D721Med (cell line): ENCODE measurements at regions not wholly inside any gene's neighbourhood (a gene's known extent, or its start where the extent isn't known, plus 50 kb on each side); places are given as distances from the start of the nearest gene placed in this dataset.
A peak's percentile ranks its signal among the peaks of the same experiment; 100 is the strongest.

Source experiments
- DNase-seq: peaks from one replicate; pipeline ENCODE4 v3.0.0; 2011; ENCODE audit warnings: low spot score; ENCODE audit not compliant: insufficient read length
- FAIRE-seq: peaks from 2 replicates; lab custom pipeline; 2011; peaks lifted over from hg19 to GRCh38; lab: Jason Lieb, UNC
- CTCF ChIP-seq: IDR thresholded peaks from 2 replicates; pipeline ENCODE4 v1.5.1; 2012; ENCODE audit warnings: mild to moderate bottlenecking, control low read depth; ENCODE audit not compliant: insufficient read depth; ENCODE audit errors: missing control alignments

GRCh38 chr4:29653221-29653620 is 1066.9 kb upstream of the PCDH7 start:
- FAIRE-seq (no peak), DNase-seq (no peak)
- TF ChIP-seq CTCF = no peak

DNA sequence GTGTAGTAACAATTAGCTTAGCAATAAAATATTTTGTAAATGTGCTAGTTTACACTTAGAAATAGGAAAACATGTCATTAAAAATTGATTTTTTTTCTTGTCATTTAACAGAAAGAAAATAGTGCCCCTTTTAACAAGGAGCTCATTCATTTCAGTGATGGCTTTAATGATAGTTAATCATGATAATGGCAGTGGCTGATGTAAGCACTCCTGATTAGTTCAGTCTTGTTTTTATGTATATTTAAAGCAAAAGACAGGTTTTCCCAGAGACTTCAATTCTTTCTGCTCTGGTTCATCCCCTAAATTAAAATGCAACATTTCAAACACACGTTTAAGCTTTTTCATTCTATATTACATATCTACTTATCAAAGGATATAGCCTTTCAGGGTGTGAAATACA is 1039.5 kb upstream of the PCDH7 start:
- DNase-seq (no peak), FAIRE-seq (peak; percentile 11)
- no peak for TF ChIP-seq CTCF

DNA sequence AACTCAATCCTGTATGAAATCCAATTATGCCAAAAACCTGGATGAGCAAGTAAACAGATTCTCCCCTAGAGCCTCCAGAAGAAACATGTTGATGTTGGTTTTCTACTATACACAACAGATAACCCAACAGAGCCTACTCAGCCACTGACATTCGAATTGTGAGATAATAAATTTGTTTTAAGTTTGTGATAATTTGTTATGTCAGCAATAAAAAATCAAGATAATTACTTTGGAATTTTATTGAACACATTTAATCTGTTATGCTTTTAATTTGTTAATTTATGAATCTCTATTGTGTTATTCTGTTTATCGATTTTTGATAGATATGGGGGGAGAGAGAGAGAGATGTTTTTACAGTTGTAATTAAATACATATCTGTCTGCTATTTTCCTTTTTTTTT is 1016.1 kb upstream of the PCDH7 start:
- DNase-seq (no peak), FAIRE-seq (no peak)
- no peak for TF ChIP-seq CTCF

DNA sequence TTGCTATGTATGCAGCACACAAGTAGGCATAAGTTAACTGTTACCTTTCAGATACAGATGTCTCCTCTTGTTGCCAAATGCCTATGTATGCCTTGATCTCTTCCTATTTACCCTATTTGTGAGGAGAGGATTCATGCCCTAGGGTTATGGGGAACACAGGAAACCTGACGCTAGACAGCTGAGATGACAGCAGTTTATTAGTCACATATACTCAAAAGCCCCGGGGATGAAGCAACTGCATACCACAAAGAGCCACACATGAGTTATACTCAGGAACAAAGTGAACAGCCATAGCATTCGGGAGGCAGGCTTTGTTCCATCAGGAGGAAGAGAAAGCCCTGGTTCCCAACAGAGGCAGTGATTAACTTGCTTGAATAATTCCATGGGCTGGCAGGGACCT is 1011.7 kb upstream of the PCDH7 start:
- no peak for FAIRE-seq
- TF ChIP-seq CTCF = no peak
- no peak for DNase-seq

GRCh38 chr4:29710519-29710918 is 1009.6 kb upstream of the PCDH7 start:
- no peak for DNase-seq
- FAIRE-seq = no peak
- TF ChIP-seq CTCF = no peak

DNA sequence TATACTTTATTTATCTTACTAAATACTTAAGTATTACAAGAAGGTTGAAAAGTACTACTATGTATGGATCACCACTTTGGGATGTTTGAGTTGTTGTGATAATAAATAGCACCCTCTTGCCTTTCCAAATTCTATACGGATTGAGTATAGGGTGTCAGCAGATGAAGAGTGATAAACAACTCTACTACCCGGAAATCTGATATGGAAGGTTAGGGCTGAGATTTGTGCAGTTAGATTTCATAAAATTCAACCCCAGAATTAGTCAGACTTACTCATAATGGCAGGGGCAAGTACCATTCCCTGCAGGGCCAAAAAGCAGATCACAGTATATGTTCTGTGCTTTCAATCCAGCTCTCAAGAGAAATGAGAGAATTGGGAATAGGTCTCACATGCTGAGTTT is 1008.9 kb upstream of the PCDH7 start:
- TF ChIP-seq CTCF = no peak
- FAIRE-seq = no peak
- DNase-seq = no peak

GRCh38 chr4:29717287-29718057 is 1002.7 kb upstream of the PCDH7 start:
- DNase-seq = no peak
- no peak for FAIRE-seq
- TF ChIP-seq CTCF = no peak
